HL-60 (cell line): ENCODE measurements at regions not wholly inside any gene's neighbourhood (a gene's known extent, or its start where the extent isn't known, plus 50 kb on each side); places are given as distances from the start of the nearest gene placed in this dataset.

Experiments
- DNase-seq, 2 experiments: peaks; one replicate each; pipeline ENCODE4 v3.0.0-alpha.2; 2010 to 2020; ENCODE audit warnings: low read depth in 1 of 2, low spot score in 1 of 2
- H3K27ac ChIP-seq: fragments of 250-450 bp; sonication (Bioruptor Pico); replicated peaks from 2 replicates; pipeline ENCODE4 v1.5.1; 2020; ENCODE audit warnings: mild to moderate bottlenecking, moderate library complexity
- H3K27me3 ChIP-seq: fragments of 250-450 bp; sonication (Bioruptor Pico); 2 replicates; pipeline ENCODE4 v1.5.1; 2021; ENCODE audit warnings: mild to moderate bottlenecking, moderate library complexity; ENCODE audit not compliant: insufficient read depth, poor library complexity, severe bottlenecking
- H3K4me3 ChIP-seq: replicated peaks from 2 replicates; pipeline ENCODE4 v1.5.1; 2011; ENCODE audit warnings: mild to moderate bottlenecking, control low read depth, low read length; ENCODE audit not compliant: insufficient read depth
- CTCF ChIP-seq: IDR thresholded peaks from one replicate; pipeline ENCODE4 v1.5.1; 2011; ENCODE audit warnings: low read length, control low read depth, inconsistent platforms; ENCODE audit not compliant: insufficient read depth
- GABPA ChIP-seq: IDR thresholded peaks from 2 replicates; pipeline ENCODE4 v1.6.1; 2012; ENCODE audit warnings: low read depth
- POLR2AphosphoS5 ChIP-seq: IDR thresholded peaks from 2 replicates; pipeline ENCODE4 v1.6.1; 2012; ENCODE audit warnings: low read depth
- REST ChIP-seq: IDR thresholded peaks from 2 replicates; pipeline ENCODE4 v1.6.1; 2012; ENCODE audit warnings: low read depth; ENCODE audit not compliant: insufficient replicate concordance
- SPI1 ChIP-seq: IDR thresholded peaks from 2 replicates; pipeline ENCODE4 v1.6.1; 2012; ENCODE audit warnings: low read depth, mild to moderate bottlenecking, borderline replicate concordance

GRCh38 chr4:17058916-17059741 is 160.7 kb upstream of the LDB2 start:
- H3K4me3 ChIP-seq, result no peak overlapping the region
- TF ChIP-seq POLR2AphosphoS5 (no peak), REST (no peak), GABPA (no peak), SPI1 (no peak), CTCF (no peak)
- no peaks in the 10 kb centered on the region for H3K27me3 ChIP-seq
- DNase-seq, result no peak
- no peak overlapping the region for H3K27ac ChIP-seq

GRCh38 chr4:17058536-17058915 is 160.1 kb upstream of the LDB2 start:
- no peaks in the 10 kb centered on the region for H3K27me3 ChIP-seq
- TF ChIP-seq GABPA, result no peak
- TF ChIP-seq CTCF, result no peak
- no peak for TF ChIP-seq SPI1
- TF ChIP-seq POLR2AphosphoS5, result no peak
- no peak for TF ChIP-seq REST
- H3K27ac ChIP-seq, result no peak overlapping the region
- no peak for DNase-seq
- no peak overlapping the region for H3K4me3 ChIP-seq

- TF ChIP-seq GABPA, result no peak
- TF ChIP-seq CTCF, result no peak
- TF ChIP-seq REST, result no peak
- TF ChIP-seq POLR2AphosphoS5, result no peak
- no peak for TF ChIP-seq SPI1
- H3K27ac ChIP-seq, result no peak overlapping the region
- no peaks in the 10 kb centered on the region for H3K27me3 ChIP-seq
- no peak overlapping the region for H3K4me3 ChIP-seq
- no peak for DNase-seq
These were observed 158.6 kb upstream of the LDB2 start for GRCh38 chr4:17057035-17057434.
